Hematopoietic multipotent progenitor cell treated with erythropoietin and hydrocortisone succinate and interleukin-3 and kit ligand, for 8 days (in vitro differentiated cells): ENCODE measurements at regions not wholly inside any gene's neighbourhood (a gene's known extent, or its start where the extent isn't known, plus 50 kb on each side); places are given as distances from the start of the nearest gene placed in this dataset.
"Not testable (repeated sequence)": the region's sequence is repeated elsewhere in the genome, so short reads cannot be mapped to it uniquely, and the experiment has no call there.

Source experiments
- DNase-seq: peaks from one replicate; pipeline ENCODE4 v3.0.0-alpha.2; 2015

GRCh38 chr3:152102410-152102809 lies 166.3 kb upstream of the MBNL1 start:
- DNase-seq, result no peak

DNA sequence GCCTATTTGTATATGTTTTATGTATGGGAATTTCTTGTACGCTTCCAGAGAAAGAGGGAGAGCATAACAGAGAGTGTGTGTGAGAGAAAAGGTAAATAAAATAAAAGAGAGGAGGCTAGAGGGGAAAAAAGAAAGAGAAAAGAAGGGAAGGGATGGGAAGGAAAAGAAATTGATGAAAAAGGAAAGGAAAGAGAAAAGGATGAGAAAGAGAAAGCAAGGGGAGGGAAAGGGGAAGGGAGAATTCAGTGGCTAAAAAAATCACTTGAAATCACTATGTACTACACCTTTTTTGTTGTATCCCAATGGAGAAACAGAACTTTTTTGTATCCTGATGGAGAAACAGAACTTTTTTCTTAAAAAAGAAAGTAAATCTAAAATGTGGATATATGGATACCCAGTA lies 165.5 kb upstream of the MBNL1 start:
- DNase-seq, result no peak

- no peak for DNase-seq
Observed at GRCh38 chr3:152104847-152105415, 163.8 kb upstream of the MBNL1 start.

GRCh38 chr3:152105446-152105845 lies 163.3 kb upstream of the MBNL1 start:
- no peak for DNase-seq

- peak; percentile 87 for DNase-seq
Observed at GRCh38 chr3:152109038-152109437, 159.7 kb upstream of the MBNL1 start.

DNA sequence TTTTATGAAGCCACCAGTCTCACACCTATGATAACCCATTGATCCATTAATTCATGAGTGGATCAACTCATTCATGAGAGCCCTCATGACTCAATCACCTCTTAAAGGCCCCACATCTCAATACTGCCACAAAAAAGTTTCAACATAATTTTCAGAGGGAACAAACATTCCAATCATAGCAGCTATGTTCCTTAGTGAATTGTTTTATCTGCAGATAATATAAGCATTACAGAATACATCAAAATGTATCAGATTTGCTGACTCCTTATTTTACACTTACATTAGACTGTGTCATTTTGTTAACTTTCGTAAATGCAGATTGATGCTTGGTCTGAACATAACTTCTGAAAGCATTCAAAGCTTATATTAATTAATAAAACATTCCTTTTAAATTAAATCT lies 155.3 kb upstream of the MBNL1 start:
- DNase-seq, result no peak

- DNase-seq, result no peak
Observed at GRCh38 chr3:152113992-152114651, 154.6 kb upstream of the MBNL1 start.

DNA sequence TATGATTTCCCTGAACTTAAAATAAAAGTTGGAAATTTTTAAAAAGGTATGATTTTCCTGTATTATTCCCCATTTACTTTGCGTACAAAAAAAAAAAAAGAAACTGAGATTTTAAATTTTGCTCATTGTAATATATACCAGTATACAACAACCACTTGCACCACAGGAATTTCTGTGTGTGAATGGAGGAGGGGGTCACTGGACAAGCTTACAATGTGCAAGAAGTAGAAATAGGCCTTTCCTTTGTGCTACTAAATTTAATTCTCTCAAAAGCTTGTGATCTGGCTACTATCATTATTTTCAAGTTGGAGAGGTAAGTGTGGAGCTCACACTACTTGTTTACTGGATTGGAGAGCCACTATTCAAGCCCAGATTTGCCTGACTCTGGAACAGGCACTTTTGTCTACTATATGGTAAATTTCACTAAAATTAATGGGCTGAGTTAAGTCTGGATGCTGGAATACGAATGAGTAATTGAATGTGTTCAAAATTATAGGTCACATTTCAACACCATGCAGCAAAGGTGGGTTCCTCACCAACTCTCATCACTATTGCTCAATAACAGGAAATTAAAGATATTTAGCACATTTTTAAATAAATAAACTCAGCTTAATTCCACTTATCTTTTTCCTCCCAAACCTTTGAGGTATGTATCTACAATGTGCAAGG lies 148.0 kb upstream of the MBNL1 start:
- no peak for DNase-seq

GRCh38 chr3:152121270-152121636 lies 147.5 kb upstream of the MBNL1 start:
- no peak for DNase-seq

DNA sequence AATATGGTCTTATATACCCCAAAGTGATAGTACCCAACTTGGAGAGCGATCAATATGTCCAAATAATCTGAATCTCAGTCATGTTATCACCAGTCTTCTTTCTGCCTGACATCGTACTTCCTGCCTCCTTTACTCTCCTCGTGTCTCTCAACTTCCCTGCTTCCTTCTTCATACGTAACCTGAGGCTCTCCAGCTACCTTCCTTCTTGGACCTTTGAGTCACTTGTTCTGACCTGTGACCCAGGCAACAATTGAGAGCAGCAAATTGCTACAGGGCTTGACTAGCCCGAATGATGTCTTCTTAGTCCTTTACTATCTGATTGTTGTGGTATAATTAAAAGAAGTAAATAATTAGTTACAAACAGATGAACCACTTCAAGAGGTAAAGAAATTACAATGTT lies 145.9 kb upstream of the MBNL1 start:
- DNase-seq, result no peak

- DNase-seq, result no peak
Observed at GRCh38 chr3:152123457-152123856, 145.3 kb upstream of the MBNL1 start.

GRCh38 chr3:152126260-152126659 lies 142.5 kb upstream of the MBNL1 start:
- no peak for DNase-seq

GRCh38 chr3:152127058-152127457 lies 141.7 kb upstream of the MBNL1 start:
- DNase-seq, result no peak

DNA sequence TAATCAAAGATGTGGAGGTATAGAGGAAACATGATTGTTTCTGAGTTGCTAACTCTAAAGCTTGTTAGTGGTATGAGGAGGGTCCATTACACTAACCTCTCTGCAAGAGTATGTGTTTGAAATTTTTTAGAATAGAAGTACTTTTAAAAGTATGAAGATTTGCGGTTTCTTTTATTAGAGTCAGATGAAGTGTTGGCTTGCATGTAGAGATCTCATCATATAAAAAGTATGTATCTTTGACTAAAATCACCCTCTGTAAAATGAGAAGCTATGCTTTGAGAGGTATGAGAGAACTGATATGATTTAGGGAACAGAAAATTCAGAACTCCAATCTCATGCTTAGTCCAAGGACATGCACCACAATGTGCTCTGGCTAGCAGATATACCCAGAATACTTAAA lies 140.4 kb upstream of the MBNL1 start:
- DNase-seq, result no peak

DNA sequence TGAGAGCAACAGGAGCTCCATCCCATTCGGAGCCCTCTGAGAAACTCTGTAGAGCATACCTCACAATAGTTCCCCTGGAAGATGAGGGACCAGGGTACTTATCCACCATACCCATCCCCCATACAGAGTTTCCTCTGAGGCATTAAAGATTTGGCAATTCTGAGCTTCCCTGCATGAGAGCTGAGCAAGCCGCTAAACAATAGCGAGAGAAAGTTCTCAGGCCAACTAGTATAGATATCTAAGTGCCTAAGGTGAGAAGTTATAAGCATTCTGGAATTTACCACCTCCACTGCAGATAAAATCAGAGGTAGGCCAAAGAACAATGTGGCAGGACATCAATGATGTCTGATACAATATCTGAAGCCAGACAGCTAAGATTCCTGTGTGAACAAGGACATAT lies 129.1 kb upstream of the MBNL1 start:
- DNase-seq, result no peak

DNA sequence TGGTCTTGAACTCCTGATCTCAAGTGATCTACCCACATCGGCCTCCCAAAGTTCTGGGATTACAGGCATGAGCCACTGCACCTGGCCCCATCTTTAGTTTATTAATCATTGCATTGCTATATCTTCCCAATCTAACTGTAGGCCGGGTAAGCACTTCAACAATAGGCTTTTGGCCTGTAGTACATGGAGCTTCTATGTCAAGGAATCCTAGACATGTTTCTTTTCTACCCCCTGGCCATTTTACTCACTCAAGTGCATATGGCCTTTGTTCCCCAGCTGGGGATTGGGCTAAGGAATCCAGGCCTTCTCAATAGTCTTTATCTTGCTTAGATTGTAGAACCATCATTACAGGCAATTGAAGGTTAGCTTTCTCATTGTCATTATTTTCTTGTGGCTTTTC lies 122.3 kb upstream of the MBNL1 start:
- no peak for DNase-seq

- no peak for DNase-seq
Observed at GRCh38 chr3:152147748-152148147, 121.0 kb upstream of the MBNL1 start.

DNA sequence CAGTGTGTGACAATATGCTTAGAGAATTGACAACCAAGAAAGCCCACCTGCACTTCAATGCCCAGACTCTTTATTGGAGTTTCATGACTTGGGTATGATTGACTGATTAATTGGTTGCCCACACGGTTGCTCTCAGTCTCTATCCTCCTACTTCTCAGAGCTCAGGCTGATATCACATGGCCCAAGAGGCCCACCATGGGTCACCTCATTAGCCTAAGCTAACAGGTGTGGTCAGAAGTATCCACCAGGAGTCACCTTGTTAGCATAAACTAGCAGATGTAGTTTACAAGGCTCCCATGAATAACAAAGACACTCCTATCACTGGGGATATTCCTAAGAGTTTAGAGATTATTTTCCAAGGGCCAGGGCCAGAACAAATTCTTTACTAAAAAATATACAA lies 120.2 kb upstream of the MBNL1 start:
- DNase-seq, result no peak

DNA sequence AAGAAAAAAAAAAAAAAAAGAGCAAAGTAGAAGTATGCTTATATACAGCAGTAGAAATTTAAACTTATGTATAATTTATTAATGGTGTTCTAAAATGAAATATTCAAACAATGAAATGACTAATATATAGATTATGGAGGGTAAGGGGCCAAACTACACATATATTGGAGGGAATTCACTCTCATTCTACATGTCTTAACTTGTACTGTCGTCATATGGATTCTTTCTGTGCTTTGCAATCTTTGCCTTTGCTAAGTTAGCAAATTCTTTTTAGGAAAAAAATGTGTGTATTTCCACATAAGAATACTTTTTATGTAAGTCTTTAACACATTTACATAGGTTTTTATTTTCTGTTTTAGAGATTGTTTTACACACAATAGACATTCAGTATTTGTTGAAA lies 118.9 kb upstream of the MBNL1 start:
- DNase-seq, result no peak

GRCh38 chr3:152151216-152151876 lies 117.4 kb upstream of the MBNL1 start:
- no peak for DNase-seq

GRCh38 chr3:152151877-152152765 lies 116.6 kb upstream of the MBNL1 start:
- DNase-seq, result not testable (repeated sequence)

GRCh38 chr3:152153115-152153514 lies 115.6 kb upstream of the MBNL1 start:
- not testable (repeated sequence) for DNase-seq
